ENCODE measurements at regions not wholly inside any gene's neighbourhood (a gene's known extent, or its start where the extent isn't known, plus 50 kb on each side); places are given as distances from the start of the nearest gene placed in this dataset.

DNA sequence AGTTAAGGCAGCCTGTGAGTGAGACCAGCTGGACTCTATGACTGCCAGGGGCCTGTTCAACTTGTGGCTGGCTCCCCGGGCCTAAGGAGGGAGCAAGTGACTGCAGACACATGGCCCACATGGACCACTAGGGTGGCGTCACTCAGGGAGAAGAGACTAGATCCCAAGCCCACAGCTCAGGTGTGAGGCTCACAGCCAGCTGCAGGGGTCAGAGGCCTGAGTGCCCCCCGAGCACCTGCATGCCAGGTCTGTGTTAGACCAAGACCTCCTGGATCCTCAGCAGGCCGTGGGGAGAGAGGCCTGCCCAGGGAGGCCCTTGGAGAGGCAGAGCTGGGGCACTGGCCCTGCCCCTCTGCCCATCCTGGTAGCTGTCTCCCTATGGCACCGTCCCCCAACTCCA lies 142.4 kb upstream of the RUNX3 start:
- POLR2A ChIA-PET = no interaction called here
- H3K9me3 Mint-ChIP-seq (ENCODE audit: insufficient read depth) = peaks cover 2% of the 10 kb centered on the region
- H3K4me1 ChIP-seq (ENCODE audit: control insufficient read depth in 2 of 2, insufficient read depth in 2 of 2, low read length in 2 of 2) = no peaks in the 10 kb centered on the region
- no peaks in the 10 kb centered on the region for H4K20me1 ChIP-seq (ENCODE audit: control insufficient read depth, insufficient read depth, low read length, poor library complexity, severe bottlenecking)
- intact Hi-C loops (cut with micrococcal nuclease) = no loop called here
- no peak overlapping the region for H3K4me3 Mint-ChIP-seq
- H3K9ac ChIP-seq (ENCODE audit: low read length) = no peak overlapping the region
- no peak overlapping the region for H2AFZ ChIP-seq (ENCODE audit: insufficient read depth, low read depth, low read length, poor library complexity, severe bottlenecking)
- H3K4me2 ChIP-seq (replicated peaks; ENCODE audit: low read depth, low read length, poor library complexity, severe bottlenecking) = no peak overlapping the region
- H3K27ac Mint-ChIP-seq = no peak overlapping the region
- no peaks in the 10 kb centered on the region for H3K27me3 Mint-ChIP-seq
- DNase-seq (no peak), ATAC-seq (ENCODE audit: low read depth) (no peak)
- no peak overlapping the region for H3K27ac ChIP-seq (ENCODE audit: low read length in 2 of 2)
- no peak for TF ChIP-seq EZH2 (IDR thresholded peaks at IDR 0.05; ENCODE audit: borderline replicate concordance, insufficient read depth, low read depth, low read length, poor library complexity, severe bottlenecking)
- TF ChIP-seq, protein P1, sequence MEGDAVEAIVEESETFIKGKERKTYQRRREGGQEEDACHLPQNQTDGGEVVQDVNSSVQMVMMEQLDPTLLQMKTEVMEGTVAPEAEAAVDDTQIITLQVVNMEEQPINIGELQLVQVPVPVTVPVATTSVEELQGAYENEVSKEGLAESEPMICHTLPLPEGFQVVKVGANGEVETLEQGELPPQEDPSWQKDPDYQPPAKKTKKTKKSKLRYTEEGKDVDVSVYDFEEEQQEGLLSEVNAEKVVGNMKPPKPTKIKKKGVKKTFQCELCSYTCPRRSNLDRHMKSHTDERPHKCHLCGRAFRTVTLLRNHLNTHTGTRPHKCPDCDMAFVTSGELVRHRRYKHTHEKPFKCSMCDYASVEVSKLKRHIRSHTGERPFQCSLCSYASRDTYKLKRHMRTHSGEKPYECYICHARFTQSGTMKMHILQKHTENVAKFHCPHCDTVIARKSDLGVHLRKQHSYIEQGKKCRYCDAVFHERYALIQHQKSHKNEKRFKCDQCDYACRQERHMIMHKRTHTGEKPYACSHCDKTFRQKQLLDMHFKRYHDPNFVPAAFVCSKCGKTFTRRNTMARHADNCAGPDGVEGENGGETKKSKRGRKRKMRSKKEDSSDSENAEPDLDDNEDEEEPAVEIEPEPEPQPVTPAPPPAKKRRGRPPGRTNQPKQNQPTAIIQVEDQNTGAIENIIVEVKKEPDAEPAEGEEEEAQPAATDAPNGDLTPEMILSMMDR (IDR thresholded peaks at IDR 0.05) = no peak
- CTCF ChIA-PET = no interaction called here
- H3K79me2 ChIP-seq (ENCODE audit: control insufficient read depth, insufficient read depth, low read length) = no peaks in the 10 kb centered on the region
- H3K27me3 ChIP-seq (replicated peaks in 1 of 4; ENCODE audit: control extremely low read depth in 1 of 4, control insufficient read depth in 3 of 4, insufficient read depth in 4 of 4, low read length in 3 of 4) = no peaks in the 10 kb centered on the region
- H3K4me1 Mint-ChIP-seq = no peaks in the 10 kb centered on the region
- peaks cover 0 to 9% (median 7%) of the 10 kb centered on the region in 3 donors for H3K9me3 ChIP-seq (ENCODE audit: control extremely low read depth in 1 of 3, control insufficient read depth in 2 of 3, insufficient read depth in 1 of 3, low read length in 2 of 3)
- no peak overlapping the region for H3K4me3 ChIP-seq (ENCODE audit: control extremely low read depth in 1 of 5, extremely low read depth in 1 of 5, insufficient read depth in 1 of 5, low read depth in 2 of 5, low read length in 4 of 5)
- 93% methylated on average over 5 of the region's 5 CpGs for WGBS (ENCODE audit: insufficient coverage)
- no peaks in the 10 kb centered on the region for H3K36me3 ChIP-seq (replicated peaks in 1 of 2; ENCODE audit: control extremely low read depth in 1 of 2, control insufficient read depth in 1 of 2, extremely low read depth in 1 of 2, insufficient read depth in 2 of 2, low read length in 1 of 2)

DNA sequence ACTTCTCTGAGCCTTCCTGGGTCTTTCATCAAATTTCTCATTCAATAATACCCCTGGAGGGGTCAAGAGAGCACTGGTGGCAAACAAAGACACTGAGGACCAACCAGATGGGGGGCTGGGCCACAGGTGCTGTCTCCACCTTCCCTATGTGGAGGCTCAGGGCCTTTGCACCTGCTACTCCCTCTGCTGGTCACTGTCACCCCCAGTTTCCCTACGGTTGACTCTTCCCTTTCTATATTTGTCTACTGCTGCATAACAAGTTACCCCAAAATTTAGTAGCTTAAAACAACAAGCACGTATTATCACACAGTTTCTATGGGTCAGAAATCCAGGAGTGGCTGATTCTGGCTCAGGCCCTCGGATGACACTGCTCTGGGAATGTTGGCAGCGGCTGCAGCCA lies 138.8 kb upstream of the RUNX3 start:
- no peaks in the 10 kb centered on the region for H4K20me1 ChIP-seq (ENCODE audit: control insufficient read depth, insufficient read depth, low read length, poor library complexity, severe bottlenecking)
- no peak overlapping the region for H3K9ac ChIP-seq (ENCODE audit: low read length)
- no peak overlapping the region for H3K4me2 ChIP-seq (replicated peaks; ENCODE audit: low read depth, low read length, poor library complexity, severe bottlenecking)
- 92% methylated on average over 4 of the region's 4 CpGs for WGBS (ENCODE audit: insufficient coverage)
- no peaks in the 10 kb centered on the region for H3K4me1 ChIP-seq (ENCODE audit: control insufficient read depth in 2 of 2, insufficient read depth in 2 of 2, low read length in 2 of 2)
- Mint-ChIP-seq H3K27me3 (no peaks in the 10 kb centered on the region), H3K4me1 (peaks cover 10% of the 10 kb centered on the region), H3K9me3 (ENCODE audit: insufficient read depth) (no peaks in the 10 kb centered on the region), H3K27ac (peak overlapping the region; percentile 10), H3K4me3 (no peak overlapping the region)
- ChIA-PET CTCF (interaction anchor here (1.5 kb wide), 1 partner anchor 33 kb away, joined by 7 read pairs; no protein-coding TSS in a partner anchor), POLR2A (no interaction called here)
- H3K27me3 ChIP-seq (replicated peaks in 1 of 4; ENCODE audit: control extremely low read depth in 1 of 4, control insufficient read depth in 3 of 4, insufficient read depth in 4 of 4, low read length in 3 of 4) = no peaks in the 10 kb centered on the region
- ATAC-seq (ENCODE audit: low read depth) (no peak), DNase-seq (no peak)
- no peaks in the 10 kb centered on the region for H3K36me3 ChIP-seq (replicated peaks in 1 of 2; ENCODE audit: control extremely low read depth in 1 of 2, control insufficient read depth in 1 of 2, extremely low read depth in 1 of 2, insufficient read depth in 2 of 2, low read length in 1 of 2)
- H3K79me2 ChIP-seq (ENCODE audit: control insufficient read depth, insufficient read depth, low read length) = no peaks in the 10 kb centered on the region
- peaks cover 0 to 9% (median 0%) of the 10 kb centered on the region in 3 donors for H3K9me3 ChIP-seq (ENCODE audit: control extremely low read depth in 1 of 3, control insufficient read depth in 2 of 3, insufficient read depth in 1 of 3, low read length in 2 of 3)
- no peak overlapping the region for H3K27ac ChIP-seq (ENCODE audit: low read length in 2 of 2)
- intact Hi-C loops (cut with micrococcal nuclease) = no loop called here
- no peak for TF ChIP-seq EZH2 (IDR thresholded peaks at IDR 0.05; ENCODE audit: borderline replicate concordance, insufficient read depth, low read depth, low read length, poor library complexity, severe bottlenecking)
- TF ChIP-seq, protein P1 (IDR thresholded peaks at IDR 0.05) = no peak
- no peak overlapping the region for H2AFZ ChIP-seq (ENCODE audit: insufficient read depth, low read depth, low read length, poor library complexity, severe bottlenecking)
- no peak overlapping the region for H3K4me3 ChIP-seq (ENCODE audit: control extremely low read depth in 1 of 5, extremely low read depth in 1 of 5, insufficient read depth in 1 of 5, low read depth in 2 of 5, low read length in 4 of 5)
